ENCODE measurements at regions not wholly inside any gene's neighbourhood (a gene's known extent, or its start where the extent isn't known, plus 50 kb on each side); places are given as distances from the start of the nearest gene placed in this dataset.
A peak's percentile ranks its signal among the peaks of the same experiment; 100 is the strongest.

DNA sequence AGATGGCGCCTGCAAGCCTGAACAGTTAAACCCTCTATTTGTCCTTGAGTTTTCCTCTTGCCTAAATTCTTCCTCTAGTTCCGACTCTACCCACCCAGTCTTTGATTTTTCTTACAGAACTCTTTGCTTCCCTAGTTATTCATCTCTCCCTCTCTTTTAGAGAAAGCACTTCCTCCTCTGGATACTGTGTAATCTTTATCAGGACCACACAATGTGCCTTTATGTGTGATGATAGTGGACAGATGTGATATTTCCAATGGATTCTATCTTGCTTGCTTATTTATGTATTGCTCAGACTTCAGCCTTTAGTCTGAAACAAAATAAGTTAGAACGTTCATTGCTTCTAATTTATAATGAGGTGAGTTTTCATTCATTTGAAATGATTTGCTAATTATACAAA is 79.5 kb upstream of the CAV2 start:
- DNase-seq: no peak

DNA sequence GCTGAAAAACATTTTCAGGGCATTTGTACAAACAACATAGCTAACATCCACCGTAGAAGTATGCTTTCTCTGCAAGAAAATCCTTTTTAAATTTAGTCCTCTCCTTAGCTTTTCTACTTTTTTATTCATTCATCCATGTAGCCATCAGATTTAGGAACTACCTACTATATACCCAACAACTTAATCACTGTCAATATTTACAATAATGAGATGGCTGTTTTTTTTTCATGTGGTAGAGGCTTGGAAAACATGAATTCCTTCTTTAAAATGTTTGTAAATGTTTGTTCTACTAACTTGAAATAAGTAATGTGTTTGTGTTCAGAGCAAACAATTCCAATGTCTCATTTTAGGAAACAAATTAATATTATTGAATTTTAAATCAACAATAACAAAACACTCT is 78.2 kb upstream of the CAV2 start:
- DNase-seq: no peak

DNA sequence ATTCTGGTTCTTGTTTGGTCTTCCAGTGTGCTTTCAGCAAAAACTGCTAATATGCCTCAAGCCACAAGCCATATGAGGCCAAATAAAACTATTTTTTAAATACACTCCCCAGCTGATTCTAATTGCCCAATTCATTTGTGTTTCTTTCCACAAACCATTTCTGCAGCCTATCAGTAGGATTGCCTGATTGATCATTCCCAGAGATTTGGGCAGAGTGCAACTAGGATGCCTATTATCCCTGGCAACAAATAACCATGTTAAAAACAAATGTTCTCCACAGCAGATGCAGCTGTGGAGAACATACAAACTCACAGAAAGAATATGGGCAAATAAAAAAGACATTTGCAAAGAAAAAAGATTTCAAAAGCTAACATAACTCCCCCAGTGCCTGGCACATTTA is 76.9 kb upstream of the CAV2 start:
- no peak for DNase-seq

DNA sequence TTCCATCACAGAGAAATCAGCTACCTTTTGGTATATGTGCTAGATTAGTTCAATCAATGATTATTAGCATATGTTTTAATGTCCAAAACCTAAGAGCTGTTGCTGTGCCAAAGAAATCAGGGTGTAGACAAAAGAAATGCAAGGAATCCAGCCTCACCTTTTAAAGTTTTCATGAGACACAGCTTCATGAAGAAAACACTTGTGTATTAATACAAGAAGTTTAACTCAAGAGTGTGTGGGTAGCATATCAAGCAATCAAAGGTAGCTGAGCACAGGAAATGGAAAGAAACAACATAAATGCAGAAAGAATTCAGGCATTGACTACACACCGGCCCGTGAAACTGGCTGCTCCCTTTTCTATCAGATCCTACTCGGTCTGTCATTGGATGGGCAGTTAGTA is 76.0 kb upstream of the CAV2 start:
- no peak for DNase-seq

DNA sequence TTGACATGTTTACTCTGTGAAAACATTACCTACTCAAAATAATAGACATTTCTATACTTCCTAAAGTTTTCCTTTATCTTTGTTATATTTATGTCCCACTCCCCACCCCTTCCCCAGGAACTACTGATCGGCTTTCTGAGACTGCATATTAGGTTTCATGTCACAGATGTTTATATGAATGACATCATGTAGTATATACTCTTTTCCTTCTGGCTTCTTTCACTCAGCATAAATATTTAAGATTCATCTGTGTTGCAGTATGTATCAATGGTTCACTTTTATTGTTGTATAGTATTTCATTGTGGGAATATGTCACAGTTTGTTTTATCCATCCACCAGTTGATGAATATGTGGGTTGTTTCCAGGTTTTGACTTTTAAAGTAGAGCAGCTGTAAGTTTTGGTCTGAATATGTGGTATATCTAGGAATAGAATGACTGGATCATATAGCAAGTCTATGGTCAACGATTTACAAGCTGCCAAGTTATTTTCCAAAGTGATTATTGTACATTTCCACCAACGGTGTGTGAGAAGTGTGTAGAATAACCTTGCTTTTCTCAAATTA is 73.8 kb upstream of the CAV2 start:
- DNase-seq: no peak

DNA sequence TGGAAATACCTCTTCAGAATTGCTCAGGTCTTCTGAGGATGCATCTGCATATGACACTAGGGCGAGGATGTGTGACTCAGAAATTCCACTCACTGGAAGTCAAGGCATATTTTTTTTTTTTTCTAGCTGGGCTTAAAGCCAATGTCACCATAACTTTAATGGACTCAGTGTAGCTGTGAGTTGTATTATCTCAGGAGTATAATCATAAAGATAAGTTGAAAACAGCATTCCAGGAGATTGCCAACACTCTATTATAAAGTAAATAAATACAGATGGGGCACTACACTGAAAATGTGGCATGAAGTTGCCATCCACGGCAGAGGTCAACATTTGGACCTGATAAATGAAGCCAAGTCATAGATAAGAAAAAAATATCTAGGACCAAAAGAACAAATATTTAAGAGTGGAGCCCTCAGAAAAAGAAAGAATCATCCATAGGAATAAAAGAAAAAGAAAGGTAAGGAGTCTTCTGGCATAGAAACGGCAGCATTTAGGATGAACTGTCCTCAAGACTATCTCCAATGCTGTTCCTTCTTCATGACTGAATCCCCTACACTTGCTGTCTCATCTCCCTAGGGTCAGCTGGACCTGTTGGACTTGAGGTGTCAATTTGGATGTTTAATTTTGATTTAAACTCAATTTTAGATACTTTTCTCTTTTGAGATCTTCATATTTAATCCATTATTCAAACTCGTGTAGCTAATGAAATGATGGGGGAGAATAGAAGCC is 72.9 kb upstream of the CAV2 start:
- DNase-seq: peak; percentile 22

DNA sequence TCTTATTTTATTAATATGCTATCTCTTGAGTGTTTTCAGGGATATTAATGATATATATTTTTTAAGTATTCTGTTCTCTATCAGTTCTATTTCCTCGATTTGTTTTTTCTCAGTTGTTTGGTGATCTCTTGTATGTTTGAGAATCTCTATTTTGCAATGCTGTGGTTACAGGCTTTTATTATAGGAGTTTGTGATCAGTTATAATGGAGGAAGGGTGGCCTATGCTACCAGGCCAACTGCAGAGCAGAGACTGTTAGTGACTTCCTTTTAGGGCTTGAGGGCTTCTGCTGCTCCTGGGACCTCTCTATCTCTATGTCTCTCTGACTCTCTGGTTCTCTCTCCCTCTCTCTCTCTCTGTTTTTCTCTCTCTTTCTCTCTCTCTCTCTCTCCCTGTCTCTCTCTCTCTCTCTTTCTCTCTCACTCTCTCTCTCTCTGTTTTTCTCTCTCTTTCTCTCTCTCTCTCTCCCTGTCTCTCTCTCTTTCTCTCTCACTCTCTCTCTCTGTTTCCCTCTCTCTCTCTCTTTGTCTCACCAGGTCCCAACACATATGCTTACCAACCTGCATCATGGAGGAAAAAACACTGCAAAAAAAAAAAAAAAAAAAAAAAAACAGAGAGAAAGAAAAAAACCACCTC is 69.4 kb upstream of the CAV2 start:
- DNase-seq: no peak

DNA sequence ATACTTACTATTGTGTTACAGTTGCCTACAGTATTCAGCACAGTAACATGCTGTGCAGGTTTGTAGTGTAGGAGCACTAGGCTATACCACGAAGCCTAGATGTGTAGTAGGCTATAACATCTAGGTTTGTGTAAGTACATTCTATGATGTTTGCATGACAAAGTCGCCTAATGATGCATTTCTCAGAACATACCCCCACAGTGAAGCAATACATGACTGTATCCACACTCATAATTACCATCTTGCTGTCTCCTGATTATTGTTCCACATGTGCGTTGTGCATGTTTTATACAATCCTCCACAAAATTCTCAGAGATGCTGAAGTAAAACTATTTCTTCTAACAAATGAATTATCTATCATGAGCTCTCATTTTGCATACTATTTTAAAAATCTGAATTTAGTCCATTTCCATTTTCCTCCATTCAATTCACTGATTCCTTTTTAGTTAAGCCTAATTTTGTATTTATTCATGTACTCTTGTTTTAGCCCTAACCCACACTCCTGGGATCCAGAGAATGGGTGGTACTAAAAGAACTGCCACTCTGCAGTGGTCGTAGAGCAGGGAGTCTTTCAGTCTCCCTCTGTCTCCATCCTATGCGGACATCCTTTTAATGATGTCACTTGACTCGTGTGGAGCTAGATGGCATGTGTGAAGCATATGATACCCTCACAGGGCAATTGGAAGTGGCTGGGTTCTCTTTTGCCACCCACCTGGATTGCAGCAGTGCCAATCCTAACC is 67.6 kb upstream of the CAV2 start:
- DNase-seq: peak; percentile 47

DNA sequence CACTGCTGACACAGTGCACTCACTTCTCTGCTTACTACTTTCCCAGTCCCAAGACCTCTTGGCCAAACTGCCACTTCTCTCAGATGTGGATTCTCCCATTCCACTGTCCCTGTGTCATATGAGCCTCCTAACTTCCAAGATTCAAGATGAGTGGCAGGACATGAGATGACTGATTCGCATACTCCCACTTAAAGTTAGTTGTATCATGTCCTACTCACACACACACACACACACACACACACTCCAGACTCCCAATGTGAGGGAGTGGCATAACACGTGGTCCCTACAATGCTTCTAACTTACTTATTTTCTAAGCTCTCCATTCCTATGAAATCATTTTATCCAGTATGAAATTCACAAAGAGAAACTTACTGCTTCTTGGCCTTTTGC is 67.0 kb upstream of the CAV2 start:
- DNase-seq: no peak

DNA sequence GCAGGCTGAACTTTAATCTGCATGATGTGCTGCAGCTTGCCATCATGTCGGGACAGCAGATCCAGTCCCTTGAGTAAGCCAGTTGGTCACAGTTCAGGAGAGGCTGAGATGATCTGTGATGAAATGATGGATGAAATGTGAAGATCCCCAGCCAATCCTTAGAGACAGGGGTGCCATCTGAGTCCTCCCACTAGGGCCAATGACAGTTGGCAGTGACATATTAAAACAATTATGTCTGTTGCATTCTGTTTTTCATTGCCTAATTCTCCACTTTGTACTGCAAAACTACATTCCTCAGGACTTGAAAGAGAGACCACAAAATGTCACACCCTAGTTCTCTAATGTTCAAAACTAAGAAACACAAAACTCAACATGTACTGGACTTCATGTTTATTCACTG is 66.3 kb upstream of the CAV2 start:
- peak; percentile 43 for DNase-seq

DNA sequence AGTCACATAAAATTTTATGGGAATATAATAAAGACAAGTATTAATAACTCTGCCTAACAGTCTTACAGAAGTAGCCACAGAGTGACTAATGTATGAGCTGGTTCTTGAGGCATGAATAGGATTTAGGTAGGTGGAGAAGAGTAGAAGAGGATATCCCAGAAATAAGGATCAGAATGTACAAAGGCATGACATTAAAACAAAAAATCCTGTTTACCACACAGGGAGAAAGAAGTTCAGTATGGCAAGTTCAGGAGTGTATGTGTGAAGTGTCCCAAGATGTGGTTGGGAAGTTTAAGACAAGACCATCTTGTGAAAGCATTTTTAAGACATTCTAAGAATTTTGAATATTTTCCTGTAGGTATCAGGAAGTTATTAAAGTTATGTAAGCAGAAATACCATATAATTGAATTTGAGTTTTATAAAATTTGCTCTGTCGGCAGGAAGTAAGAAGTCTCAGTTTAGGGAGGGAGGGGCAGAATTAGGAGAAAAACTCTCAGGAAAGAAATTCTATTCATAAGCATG is 64.7 kb upstream of the CAV2 start:
- DNase-seq: no peak

DNA sequence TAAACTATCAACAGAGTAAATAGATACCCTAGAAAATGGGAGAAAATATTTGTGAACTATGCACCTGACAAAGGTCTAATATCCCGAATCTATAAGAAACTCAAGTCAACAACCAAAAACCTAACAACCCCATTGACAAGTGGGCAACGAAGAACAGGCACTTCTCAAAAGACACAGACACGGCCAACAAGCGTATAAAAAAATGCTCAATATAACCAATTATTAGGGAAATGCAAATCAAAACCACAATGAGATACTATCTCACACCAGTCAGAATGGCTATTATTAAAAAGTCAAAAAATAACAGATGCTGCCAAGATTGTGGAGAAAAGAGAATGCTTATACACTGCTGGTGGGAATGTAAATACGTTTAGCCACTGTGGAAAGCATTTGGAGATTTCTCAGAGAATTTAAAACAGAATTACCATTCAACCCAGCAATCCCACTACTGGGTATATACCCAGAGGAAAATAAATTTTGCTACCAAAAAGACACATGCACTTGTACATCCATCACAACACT is 63.2 kb upstream of the CAV2 start:
- no peak for DNase-seq

DNA sequence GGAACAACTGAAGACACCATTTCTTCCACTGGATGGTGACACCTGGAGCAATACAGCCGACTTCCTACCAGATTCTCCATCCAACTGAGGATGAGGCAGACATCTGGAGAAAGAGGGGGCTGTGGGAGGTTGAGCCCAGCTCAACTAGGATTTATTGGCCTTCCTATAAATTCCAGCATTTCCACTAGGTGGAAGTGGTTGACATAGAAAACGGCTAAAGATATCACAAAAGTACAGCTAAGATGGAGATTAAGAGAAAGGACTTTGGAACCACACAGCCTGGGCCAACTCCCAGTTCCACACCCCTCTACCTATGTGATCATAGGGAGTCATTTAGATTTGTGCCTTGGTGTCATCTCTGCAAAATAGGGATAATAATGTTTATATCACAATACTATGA is 61.3 kb upstream of the CAV2 start:
- DNase-seq: no peak

DNA sequence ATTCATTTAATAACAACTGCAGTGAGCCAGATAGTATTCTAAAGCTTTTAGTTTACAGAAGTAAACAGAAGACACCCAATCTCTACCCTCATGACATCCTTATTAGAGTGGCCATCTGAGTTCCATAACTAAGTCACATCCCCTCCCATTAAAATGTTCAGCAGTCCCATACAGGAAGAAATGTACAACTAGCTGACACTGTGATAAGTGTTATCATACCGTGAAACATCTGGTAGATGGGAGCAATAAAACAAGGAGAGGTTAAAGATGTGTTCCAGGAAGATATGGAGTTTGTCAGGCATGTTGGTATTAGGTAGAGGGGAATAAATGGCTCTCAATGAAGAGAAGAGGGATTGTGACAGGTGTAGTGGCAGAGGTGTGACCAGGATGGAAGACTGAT is 60.5 kb upstream of the CAV2 start:
- no peak for DNase-seq

DNA sequence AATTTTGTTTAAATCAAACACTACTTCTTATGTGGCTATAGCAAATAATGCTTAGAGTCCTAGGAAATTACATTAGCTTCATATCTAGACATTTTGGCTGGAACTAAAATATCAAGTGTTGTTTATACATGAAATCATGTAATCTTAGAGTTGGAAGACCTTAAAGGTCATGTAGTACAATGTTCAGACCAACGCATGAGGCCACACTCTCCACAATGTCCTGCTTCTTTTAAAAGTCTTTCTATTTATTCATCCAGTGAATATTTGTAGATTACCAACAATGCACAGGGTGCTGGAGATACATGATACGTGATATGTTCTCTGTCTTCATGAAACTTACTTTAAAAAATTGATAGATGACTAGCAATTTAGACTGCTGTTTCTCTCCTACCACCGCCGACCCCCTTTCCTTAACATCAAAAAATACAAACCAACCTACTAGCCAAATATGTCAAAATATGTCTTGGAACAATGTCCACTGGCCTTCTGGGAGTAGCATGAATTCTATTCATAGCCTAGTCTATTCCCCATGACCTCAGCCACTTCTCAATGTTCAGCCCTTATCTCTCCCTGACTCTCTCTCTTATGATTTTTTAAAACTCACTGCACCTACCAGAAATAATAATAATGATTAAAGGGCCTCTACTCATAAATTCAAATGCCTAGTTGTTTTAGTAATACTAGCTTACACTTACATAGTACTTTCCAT is 59.5 kb upstream of the CAV2 start:
- DNase-seq: no peak

DNA sequence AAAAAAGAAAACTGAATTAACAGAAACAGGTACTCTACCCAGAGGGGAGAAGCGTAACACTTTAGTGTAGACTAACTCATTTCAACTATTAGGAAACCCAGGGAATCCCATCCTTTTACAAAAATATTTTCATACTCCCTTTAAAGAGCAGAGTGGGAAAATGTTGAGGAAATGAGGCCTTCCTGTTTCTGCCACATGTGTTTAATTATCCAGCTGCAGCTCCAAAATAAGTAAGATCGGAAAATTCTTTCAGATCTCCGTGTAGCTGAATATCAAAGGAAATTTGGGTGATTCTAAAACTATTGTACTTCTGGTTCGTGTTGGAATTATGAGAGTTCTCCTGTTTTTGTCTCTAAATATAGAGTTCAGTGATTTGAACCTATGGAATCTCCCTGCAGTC is 58.0 kb upstream of the CAV2 start:
- peak; percentile 57 for DNase-seq

DNA sequence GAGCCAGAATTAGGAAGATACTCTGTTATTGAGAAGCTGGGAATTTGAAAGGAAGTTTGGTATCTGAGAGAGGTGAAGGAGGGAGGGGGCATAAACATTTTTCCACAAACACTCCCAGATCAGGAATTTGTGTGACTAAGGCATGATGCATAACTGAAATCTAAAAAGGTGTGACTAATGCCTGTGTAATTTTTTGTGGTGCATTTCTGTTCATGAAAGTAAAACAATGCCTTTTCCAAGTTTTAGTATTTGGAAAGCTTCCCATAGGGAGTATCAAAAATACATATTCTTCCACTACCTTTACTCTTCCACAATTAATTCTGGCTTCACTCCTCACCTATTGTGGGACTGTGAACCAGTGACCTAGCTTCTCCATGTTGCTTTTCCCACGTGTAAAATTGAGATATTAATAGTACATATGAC is 56.4 kb upstream of the CAV2 start:
- DNase-seq: no peak

DNA sequence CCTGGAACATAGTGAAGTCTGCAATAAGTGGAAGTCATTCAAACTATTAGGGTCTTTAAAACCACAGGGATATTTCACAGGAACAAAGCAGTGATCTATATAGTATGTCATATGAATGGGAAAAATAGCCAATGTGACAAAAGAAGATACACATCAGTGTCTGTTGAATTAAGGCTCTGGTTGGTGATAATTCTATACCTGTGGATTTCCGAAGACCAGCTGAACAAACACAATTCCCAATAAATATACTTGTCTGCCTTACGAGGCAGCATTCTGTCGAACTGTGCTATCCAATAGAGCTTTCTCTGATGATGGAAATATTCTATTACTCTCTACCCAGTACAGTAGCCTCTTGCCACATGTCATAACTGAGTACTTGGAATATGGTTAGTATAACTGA is 55.9 kb upstream of the CAV2 start:
- DNase-seq: no peak

DNA sequence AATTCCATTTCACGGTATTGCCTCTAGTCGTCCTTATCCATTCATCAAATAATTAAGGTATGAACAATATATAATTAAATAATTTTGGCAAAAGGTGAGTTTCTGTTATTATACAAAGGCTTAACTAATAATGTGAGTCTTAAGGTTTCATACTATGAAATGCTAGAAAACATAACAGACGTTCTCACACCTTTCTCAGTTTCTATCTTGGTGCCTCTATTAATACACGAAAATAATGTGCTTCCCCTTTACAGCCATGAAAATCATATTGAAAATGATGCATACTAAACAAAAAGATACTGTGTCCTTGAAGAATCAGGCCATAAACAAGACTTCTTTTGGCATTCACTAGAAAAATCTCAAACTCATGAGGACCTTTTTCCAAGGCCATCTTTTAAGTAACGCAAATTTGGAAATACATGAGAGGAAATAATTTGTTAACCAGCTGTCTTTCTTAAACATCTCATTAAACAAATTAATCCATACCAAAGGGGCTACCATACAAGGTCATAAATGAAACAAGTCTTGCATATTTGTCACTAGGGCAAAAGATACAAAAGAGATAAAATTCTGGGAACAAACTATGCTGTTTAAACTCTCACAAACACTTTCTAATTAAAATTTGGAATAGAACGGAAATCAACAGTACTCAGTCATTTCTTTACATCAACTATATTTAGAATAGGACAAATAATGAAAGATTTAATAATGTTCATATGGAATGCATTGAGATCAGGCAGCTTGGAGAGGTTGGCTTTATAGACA is 53.9 kb upstream of the CAV2 start:
- peak; percentile 55 for DNase-seq

DNA sequence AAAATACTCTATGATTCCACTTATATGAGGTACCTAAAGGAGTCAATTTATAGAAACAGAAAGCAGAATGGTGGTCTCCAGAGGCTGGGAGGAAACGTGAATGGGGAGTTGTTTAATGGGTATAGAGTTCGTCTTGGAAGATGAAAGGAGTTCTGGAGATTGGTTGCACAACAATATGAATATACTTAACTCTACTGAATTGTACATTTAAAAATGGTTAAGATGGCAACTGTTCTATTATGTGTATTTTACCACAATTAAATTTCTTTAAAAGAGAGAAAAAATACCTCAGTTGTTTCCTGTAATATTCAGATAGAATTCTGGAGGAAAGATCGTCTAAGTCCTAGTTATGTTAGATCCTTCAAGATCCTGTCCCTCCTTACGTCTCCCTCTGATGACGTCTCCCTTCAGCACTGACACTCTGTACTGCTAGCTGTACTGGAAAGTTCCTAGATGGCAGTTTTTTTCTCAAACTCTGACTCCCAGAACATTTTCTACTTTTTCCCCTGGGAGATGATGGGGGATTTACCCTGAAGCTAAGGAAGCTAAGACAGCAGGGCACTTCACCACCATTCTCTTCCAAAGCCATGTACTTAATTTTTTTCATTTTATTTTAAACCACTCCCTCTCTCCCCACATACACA is 53.2 kb upstream of the CAV2 start:
- peak; percentile 59 for DNase-seq

DNA sequence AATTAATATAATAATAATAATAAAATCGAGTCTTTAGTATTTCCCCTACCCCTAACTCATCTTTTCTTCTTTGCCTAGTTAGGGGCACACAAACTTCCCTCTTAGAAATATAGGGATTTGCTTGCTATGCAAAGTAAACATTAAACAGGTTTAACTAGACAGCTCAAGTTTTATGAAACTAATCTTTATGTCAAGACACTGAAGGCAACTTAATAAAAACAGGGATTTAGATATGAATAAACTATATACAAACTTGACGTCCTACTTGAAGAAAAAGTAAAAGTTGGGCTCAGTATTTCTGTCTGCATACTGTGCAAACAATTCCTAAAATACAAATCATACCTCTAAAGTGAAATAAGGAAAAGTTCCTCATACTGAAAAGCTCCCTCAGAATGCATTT is 52.1 kb upstream of the CAV2 start:
- DNase-seq: no peak
